Osteocyte (in vitro differentiated cells): ENCODE measurements at regions not wholly inside any gene's neighbourhood (a gene's known extent, or its start where the extent isn't known, plus 50 kb on each side); places are given as distances from the start of the nearest gene placed in this dataset.

ENCODE experiments used
- DNase-seq: peaks from one replicate; pipeline ENCODE4 v3.0.0; 2021; ENCODE audit warnings: mixed read lengths; ENCODE audit not compliant: unreplicated experiment; ENCODE audit errors: extremely low spot score
- H3K27ac Mint-ChIP-seq: one replicate; pipeline ENCODE4 v1.8.0; 2021; ENCODE audit warnings: mild to moderate bottlenecking, mixed read lengths; ENCODE audit not compliant: unreplicated experiment
- H3K27me3 Mint-ChIP-seq: one replicate; pipeline ENCODE4 v1.8.0; 2021; ENCODE audit warnings: mixed read lengths; ENCODE audit not compliant: unreplicated experiment
- H3K36me3 Mint-ChIP-seq: one replicate; pipeline ENCODE4 v1.8.0; 2021; ENCODE audit warnings: mixed read lengths; ENCODE audit not compliant: unreplicated experiment
- H3K4me1 Mint-ChIP-seq: one replicate; pipeline ENCODE4 v1.8.0; 2021; ENCODE audit warnings: mixed read lengths; ENCODE audit not compliant: unreplicated experiment
- H3K4me3 Mint-ChIP-seq: one replicate; pipeline ENCODE4 v1.8.0; 2021; ENCODE audit warnings: mild to moderate bottlenecking, moderate library complexity, mixed read lengths; ENCODE audit not compliant: unreplicated experiment
- H3K9me3 Mint-ChIP-seq: one replicate; pipeline ENCODE4 v1.8.0; 2021; ENCODE audit warnings: mixed read lengths; ENCODE audit not compliant: unreplicated experiment
- TF ChIP-seq, protein P1 (sequence below): fragments of 200-600 bp; sonication (generic); IDR thresholded peaks from 2 replicates; pipeline ENCODE4 v1.5.0; 2021; ENCODE audit warnings: antibody characterized with exemption, mild to moderate bottlenecking, moderate library complexity

DNA sequence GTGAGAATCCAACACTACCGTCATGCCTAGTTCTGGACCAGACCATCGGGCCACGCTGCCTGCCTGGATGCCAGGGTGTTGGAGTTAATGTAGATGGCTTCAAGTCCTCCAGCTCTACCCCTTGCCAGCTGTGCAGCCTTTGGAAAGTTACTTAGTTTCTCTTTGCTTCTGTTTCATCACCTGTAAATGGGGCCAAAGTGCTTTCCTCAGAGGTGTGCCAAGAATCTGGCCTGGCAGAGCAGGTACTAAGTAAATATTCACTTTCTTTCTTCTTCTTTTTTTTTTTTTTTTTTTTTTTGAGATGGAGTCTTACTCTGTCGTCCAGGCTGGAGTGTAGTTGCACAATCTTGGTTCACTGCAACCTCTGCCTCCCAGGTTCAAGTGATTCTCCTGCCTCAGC is 159.5 kb upstream of the RPL38 start:
- Mint-ChIP-seq H3K27me3 (no peaks in the 10 kb centered on the region), H3K4me1 (peaks cover 2% of the 10 kb centered on the region), H3K4me3 (no peak overlapping the region), H3K36me3 (no peaks in the 10 kb centered on the region), H3K27ac (no peak overlapping the region), H3K9me3 (no peaks in the 10 kb centered on the region)
- TF ChIP-seq, protein P1, sequence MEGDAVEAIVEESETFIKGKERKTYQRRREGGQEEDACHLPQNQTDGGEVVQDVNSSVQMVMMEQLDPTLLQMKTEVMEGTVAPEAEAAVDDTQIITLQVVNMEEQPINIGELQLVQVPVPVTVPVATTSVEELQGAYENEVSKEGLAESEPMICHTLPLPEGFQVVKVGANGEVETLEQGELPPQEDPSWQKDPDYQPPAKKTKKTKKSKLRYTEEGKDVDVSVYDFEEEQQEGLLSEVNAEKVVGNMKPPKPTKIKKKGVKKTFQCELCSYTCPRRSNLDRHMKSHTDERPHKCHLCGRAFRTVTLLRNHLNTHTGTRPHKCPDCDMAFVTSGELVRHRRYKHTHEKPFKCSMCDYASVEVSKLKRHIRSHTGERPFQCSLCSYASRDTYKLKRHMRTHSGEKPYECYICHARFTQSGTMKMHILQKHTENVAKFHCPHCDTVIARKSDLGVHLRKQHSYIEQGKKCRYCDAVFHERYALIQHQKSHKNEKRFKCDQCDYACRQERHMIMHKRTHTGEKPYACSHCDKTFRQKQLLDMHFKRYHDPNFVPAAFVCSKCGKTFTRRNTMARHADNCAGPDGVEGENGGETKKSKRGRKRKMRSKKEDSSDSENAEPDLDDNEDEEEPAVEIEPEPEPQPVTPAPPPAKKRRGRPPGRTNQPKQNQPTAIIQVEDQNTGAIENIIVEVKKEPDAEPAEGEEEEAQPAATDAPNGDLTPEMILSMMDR = no peak
- DNase-seq = no peak

DNA sequence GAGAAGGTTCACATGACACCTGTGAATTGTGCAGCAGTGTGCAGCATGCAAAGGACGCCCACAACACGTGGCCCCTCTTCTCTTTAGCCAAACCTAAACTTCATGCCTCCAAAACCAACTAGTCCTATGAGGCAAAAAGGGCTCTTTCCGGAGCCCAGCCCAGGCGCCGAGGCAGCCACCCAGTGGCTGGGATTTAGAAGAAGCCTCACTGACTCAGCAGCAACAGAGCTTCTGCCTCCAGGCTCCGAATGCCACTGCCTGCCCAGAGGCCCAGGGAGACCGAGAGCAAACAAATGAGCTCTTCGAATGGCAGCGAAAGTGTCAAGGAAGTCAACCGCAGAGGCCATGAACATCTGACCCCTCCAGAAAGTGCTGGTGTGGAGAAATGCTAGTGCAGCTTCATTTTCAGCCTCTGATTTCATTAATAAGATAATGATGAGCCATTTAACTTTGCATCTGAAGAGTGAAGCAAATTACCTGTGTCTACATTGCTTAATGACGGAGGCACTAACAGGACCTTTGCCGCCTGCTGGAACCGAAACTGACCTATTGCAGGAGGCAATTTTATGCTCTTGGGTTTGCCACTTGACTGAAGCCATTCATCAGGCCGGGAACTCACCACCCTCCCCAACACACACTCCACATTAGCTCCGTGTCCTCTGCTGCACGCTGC is 157.7 kb upstream of the RPL38 start:
- Mint-ChIP-seq H3K27ac (no peak overlapping the region), H3K9me3 (no peaks in the 10 kb centered on the region), H3K27me3 (no peaks in the 10 kb centered on the region), H3K4me1 (peaks cover 2% of the 10 kb centered on the region), H3K36me3 (no peaks in the 10 kb centered on the region), H3K4me3 (no peak overlapping the region)
- TF ChIP-seq, protein P1 = no peak
- DNase-seq = no peak

DNA sequence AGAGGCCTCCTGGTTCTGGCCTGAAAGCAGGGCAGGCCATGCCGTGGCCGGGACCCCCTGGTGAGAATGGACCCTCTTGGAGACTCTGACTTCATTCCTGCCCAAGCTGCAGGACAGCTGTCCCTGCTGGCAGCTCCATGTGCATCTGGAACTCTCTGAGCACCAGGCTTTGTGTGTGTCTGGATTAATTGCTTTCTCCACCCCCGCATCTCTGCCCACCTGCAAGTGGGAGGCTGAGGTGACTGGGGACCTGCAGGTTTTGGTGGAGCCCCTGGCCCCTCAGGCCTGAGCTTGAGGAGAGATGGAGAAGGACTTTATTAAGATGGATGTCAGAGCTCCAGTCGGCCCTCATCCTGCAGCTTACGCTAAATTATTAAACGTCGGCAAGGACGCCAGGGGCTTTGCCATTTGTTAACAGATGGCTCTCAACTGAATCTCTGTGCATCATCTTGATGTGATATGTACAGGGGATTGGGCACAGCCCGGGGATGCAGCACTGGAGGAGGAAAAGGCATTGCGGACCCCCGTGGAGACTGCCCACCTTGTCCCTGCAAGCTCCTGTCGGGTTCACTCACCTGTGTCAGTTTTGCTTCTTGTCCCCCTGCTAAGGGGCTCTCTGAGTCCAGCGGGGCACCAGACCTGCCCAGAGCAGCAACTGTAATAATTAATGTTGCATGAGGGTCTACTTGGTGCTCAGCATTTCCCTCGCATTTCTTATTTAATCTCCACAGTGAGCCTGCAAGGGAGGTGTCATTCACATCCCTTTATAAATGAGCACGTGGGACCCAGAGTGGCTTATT is 154.1 kb upstream of the RPL38 start:
- no peak for DNase-seq
- TF ChIP-seq, protein P1 = no peak
- Mint-ChIP-seq H3K27me3 (peaks cover 8% of the 10 kb centered on the region), H3K9me3 (no peaks in the 10 kb centered on the region), H3K36me3 (no peaks in the 10 kb centered on the region), H3K4me3 (no peak overlapping the region), H3K27ac (no peak overlapping the region), H3K4me1 (no peaks in the 10 kb centered on the region)

DNA sequence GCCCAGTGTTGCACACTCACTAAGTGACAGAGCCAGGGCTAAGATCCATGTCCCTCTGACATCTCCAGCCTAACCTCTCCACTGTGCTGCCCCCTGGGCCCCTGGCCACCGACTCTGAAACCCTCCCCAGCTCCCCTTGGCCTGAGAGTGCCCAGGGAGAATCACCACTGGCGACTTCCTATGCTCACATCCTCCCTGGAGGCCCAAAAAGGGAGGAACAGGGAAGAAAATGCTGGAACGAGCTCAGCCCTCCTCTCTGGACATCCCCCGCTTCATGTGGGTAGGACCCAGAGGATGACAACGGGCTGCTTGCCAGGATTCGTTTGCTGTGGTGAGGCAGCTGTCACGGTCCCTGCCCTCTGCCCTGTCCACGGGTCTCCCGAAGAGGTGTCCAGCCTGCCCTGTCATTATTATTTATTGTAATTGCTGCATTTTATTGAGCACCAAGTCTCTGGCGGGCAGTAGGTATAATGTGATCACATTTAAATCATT is 153.5 kb upstream of the RPL38 start:
- H3K9me3 Mint-ChIP-seq = no peaks in the 10 kb centered on the region
- no peak overlapping the region for H3K4me3 Mint-ChIP-seq
- H3K36me3 Mint-ChIP-seq = no peaks in the 10 kb centered on the region
- no peak for DNase-seq
- no peak overlapping the region for H3K27ac Mint-ChIP-seq
- TF ChIP-seq, protein P1 = no peak
- peaks cover 10% of the 10 kb centered on the region for H3K27me3 Mint-ChIP-seq
- H3K4me1 Mint-ChIP-seq = no peaks in the 10 kb centered on the region

DNA sequence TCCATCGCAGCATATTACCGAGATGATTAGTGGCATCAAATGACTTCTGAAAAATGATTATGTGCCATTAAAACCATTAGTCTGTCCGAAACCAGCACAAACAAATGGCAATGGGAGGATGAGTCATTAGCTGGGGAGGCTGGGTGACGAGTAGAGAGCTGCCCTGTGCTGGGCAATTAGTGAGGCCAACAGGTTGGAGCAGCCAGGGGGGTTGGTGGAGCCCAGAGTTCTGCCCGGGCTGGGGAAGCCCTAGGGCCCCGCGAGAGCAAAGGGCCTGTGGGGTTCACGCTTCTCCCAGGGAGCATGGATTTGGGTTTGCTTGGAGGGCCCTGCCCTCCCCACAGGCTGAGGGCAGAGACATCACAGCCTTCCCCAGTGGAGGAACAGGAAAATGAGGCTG is 152.1 kb upstream of the RPL38 start:
- Mint-ChIP-seq H3K27ac (no peak overlapping the region), H3K36me3 (no peaks in the 10 kb centered on the region), H3K4me3 (no peak overlapping the region), H3K4me1 (no peaks in the 10 kb centered on the region), H3K9me3 (no peaks in the 10 kb centered on the region), H3K27me3 (peaks cover 10% of the 10 kb centered on the region)
- TF ChIP-seq, protein P1 = no peak
- no peak for DNase-seq
